RWPE2 (cell line): ENCODE measurements at regions not wholly inside any gene's neighbourhood (a gene's known extent, or its start where the extent isn't known, plus 50 kb on each side); places are given as distances from the start of the nearest gene placed in this dataset.

Source experiments
- ATAC-seq: fragments of 200-7000 bp; cut with Tn5 transposase; 3 replicates; pipeline ENCODE4 v1.9.1; 2021; ENCODE audit warnings: low read depth
- DNase-seq: peaks from one replicate; pipeline ENCODE4 v3.0.0-alpha.2; 2020; ENCODE audit warnings: low spot score
- H3K27ac ChIP-seq: fragments of 450-650 bp; 2 replicates; pipeline ENCODE4 v1.5.1; 2017; ENCODE audit warnings: mild to moderate bottlenecking; ENCODE audit not compliant: poor library complexity, severe bottlenecking
- H3K27me3 ChIP-seq: fragments of 250-450 bp; sonication (Bioruptor Pico); 2 replicates; pipeline ENCODE4 v1.5.1; 2021; ENCODE audit warnings: mild to moderate bottlenecking, moderate library complexity; ENCODE audit not compliant: insufficient read depth, poor library complexity, severe bottlenecking
- H3K36me3 ChIP-seq: fragments of 250-450 bp; sonication (Bioruptor Pico); 2 replicates; pipeline ENCODE4 v1.5.1; 2020; ENCODE audit warnings: low read depth, mild to moderate bottlenecking, moderate library complexity
- H3K4me1 ChIP-seq: fragments of 250-450 bp; sonication (Bioruptor Pico); 2 replicates; pipeline ENCODE4 v1.5.1; 2021; ENCODE audit warnings: mild to moderate bottlenecking, moderate library complexity; ENCODE audit not compliant: insufficient read depth, poor library complexity, severe bottlenecking
- H3K4me3 ChIP-seq: fragments of 250-450 bp; sonication (Bioruptor Pico); 2 replicates; pipeline ENCODE4 v1.5.1; 2021; ENCODE audit warnings: mild to moderate bottlenecking, moderate library complexity; ENCODE audit not compliant: severe bottlenecking
- H3K9me3 ChIP-seq: fragments of 250-450 bp; sonication (Bioruptor Pico); 2 replicates; pipeline ENCODE4 v1.5.1; 2021; ENCODE audit warnings: mild to moderate bottlenecking, moderate library complexity; ENCODE audit not compliant: severe bottlenecking
- TF ChIP-seq, protein P1 (sequence below): fragments of 450-650 bp; IDR thresholded peaks from one replicate; pipeline ENCODE4 v1.5.1; 2017; ENCODE audit warnings: mild to moderate bottlenecking, moderate library complexity; ENCODE audit not compliant: poor library complexity, severe bottlenecking

GRCh38 chr10:58140691-58141347 lies 126.9 kb downstream of the IPMK start:
- TF ChIP-seq, protein P1, sequence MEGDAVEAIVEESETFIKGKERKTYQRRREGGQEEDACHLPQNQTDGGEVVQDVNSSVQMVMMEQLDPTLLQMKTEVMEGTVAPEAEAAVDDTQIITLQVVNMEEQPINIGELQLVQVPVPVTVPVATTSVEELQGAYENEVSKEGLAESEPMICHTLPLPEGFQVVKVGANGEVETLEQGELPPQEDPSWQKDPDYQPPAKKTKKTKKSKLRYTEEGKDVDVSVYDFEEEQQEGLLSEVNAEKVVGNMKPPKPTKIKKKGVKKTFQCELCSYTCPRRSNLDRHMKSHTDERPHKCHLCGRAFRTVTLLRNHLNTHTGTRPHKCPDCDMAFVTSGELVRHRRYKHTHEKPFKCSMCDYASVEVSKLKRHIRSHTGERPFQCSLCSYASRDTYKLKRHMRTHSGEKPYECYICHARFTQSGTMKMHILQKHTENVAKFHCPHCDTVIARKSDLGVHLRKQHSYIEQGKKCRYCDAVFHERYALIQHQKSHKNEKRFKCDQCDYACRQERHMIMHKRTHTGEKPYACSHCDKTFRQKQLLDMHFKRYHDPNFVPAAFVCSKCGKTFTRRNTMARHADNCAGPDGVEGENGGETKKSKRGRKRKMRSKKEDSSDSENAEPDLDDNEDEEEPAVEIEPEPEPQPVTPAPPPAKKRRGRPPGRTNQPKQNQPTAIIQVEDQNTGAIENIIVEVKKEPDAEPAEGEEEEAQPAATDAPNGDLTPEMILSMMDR: no peak
- H3K9me3 ChIP-seq: peaks cover 3% of the 10 kb centered on the region
- DNase-seq (no peak), ATAC-seq (no peak)
- no peak overlapping the region for H3K27ac ChIP-seq
- no peak overlapping the region for H3K4me3 ChIP-seq
- H3K27me3 ChIP-seq: no peaks in the 10 kb centered on the region
- no peaks in the 10 kb centered on the region for H3K36me3 ChIP-seq
- no peaks in the 10 kb centered on the region for H3K4me1 ChIP-seq

DNA sequence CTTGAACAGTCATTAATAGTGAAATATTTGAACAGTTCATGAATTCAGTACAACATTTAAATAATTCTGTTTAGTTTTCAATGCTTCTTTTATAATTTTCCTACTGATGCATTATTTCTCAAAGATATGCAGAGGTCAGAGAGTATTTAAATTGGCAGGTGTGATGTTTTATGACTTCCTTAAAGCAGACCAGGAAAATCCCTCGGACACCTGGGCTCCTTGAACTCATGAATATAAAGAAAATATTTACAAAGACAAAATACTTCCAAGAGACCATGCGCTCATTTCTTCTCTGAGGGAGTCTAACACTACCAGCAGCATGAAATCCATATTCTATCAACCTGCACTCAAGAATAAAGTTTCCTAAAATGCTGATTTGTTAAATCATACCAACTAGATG lies 127.6 kb downstream of the IPMK start:
- no peaks in the 10 kb centered on the region for H3K4me1 ChIP-seq
- TF ChIP-seq, protein P1: no peak
- H3K27ac ChIP-seq: no peak overlapping the region
- no peaks in the 10 kb centered on the region for H3K36me3 ChIP-seq
- H3K27me3 ChIP-seq: no peaks in the 10 kb centered on the region
- ATAC-seq: no peak
- no peak overlapping the region for H3K4me3 ChIP-seq
- no peak for DNase-seq
- H3K9me3 ChIP-seq: peaks cover 3% of the 10 kb centered on the region

GRCh38 chr10:58137813-58138212 lies 129.9 kb downstream of the IPMK start:
- TF ChIP-seq, protein P1: no peak
- no peak for DNase-seq
- no peak overlapping the region for H3K27ac ChIP-seq

DNA sequence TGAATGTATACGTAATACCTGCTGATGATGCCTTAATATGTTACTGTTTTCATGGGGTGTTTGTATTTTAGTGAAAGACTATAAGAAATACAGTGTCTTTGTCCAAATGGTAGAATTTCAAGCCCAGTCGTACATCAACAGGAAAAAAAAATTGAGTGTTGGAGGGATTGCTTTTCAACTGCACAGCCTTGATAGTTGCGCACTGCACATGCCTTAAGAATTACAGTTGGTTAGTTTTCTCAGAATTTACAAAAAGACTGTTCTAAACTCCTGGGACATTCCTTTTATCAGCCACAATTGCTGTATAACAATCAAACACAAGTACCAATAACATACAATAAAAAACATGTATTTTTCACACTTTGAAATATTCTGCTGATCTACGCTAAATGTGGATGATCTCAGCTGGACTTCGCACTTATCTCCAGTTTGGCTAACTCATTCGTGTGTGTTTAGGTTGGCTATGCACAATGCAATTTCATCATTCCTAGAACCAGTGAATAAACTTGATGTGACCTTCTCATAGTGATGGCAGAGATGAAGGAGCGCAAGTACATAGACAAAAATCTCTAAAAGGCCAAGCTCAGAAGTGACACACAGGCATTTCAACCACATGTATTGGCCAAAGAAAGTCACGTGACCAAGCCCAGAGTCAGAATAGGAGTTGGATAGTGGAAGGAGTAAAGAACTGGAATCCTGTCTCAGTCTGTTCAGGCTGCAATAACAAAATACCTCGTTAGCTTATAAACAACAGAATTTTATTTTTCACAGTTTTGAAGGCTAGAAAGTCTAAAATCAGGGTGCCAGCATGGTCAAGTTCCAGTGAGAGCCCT lies 152.3 kb downstream of the IPMK start:
- no peak for DNase-seq
- Histone ChIP-seq H3K4me3 (no peak overlapping the region), H3K27me3 (no peaks in the 10 kb centered on the region), H3K4me1 (no peaks in the 10 kb centered on the region), H3K9me3 (no peaks in the 10 kb centered on the region), H3K36me3 (no peaks in the 10 kb centered on the region), H3K27ac (no peak overlapping the region)
- TF ChIP-seq, protein P1: no peak
- ATAC-seq: no peak

More at GRCh38 chr10:58137813-58138212, 129.9 kb downstream of the IPMK start:
- ATAC-seq: no peak
- H3K27me3 ChIP-seq: no peaks in the 10 kb centered on the region
- no peaks in the 10 kb centered on the region for H3K9me3 ChIP-seq
- no peaks in the 10 kb centered on the region for H3K4me1 ChIP-seq
- H3K4me3 ChIP-seq: no peak overlapping the region
- no peaks in the 10 kb centered on the region for H3K36me3 ChIP-seq

DNA sequence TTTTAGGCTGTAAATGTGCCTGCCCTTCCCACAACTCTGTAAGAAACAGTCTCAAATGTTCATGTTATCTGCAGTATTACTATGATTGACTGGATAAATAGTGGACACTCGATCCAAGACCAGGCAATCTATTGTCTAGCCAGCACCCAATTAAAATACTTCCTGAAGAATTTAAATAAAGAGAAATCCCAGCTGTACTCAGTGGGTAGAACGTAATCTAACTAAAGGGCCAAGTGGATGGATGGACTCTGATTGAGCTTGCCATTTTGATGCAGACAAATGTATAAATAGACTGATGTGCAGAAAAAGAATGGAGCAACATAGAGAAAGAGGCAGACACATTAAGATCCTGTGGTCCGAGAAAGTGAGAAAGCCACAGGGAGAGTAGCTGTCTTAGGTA lies 158.0 kb downstream of the IPMK start:
- Histone ChIP-seq H3K4me3 (no peak overlapping the region), H3K27ac (no peak overlapping the region), H3K27me3 (no peaks in the 10 kb centered on the region), H3K4me1 (no peaks in the 10 kb centered on the region), H3K9me3 (no peaks in the 10 kb centered on the region), H3K36me3 (no peaks in the 10 kb centered on the region)
- TF ChIP-seq, protein P1: no peak
- DNase-seq (no peak), ATAC-seq (no peak)
